GM13977 (cell line): ENCODE measurements at regions not wholly inside any gene's neighbourhood (a gene's known extent, or its start where the extent isn't known, plus 50 kb on each side); places are given as distances from the start of the nearest gene placed in this dataset.

Experiments
- DNase-seq: peaks from one replicate; pipeline ENCODE4 v3.0.0; 2012; ENCODE audit warnings: low spot score
- in situ Hi-C: fragments of 300-500 bp; cut with MboI; formaldehyde crosslinking; loops from one replicate; pipeline ENCODE4 v1.12.0; 2022; ENCODE audit warnings: low sequenced_read_pairs, low pct_unique_long_range_greater_than_20kb, mixed read lengths, inconsistent platforms; ENCODE audit not compliant: unreplicated experiment
- TF ChIP-seq, protein P1 (sequence below): IDR thresholded peaks from 2 replicates; pipeline ENCODE4 v1.5.1; 2012; ENCODE audit warnings: mild to moderate bottlenecking, control low read depth; ENCODE audit not compliant: insufficient read depth; ENCODE audit errors: extremely low read depth, missing control alignments

- TF ChIP-seq, protein P1, sequence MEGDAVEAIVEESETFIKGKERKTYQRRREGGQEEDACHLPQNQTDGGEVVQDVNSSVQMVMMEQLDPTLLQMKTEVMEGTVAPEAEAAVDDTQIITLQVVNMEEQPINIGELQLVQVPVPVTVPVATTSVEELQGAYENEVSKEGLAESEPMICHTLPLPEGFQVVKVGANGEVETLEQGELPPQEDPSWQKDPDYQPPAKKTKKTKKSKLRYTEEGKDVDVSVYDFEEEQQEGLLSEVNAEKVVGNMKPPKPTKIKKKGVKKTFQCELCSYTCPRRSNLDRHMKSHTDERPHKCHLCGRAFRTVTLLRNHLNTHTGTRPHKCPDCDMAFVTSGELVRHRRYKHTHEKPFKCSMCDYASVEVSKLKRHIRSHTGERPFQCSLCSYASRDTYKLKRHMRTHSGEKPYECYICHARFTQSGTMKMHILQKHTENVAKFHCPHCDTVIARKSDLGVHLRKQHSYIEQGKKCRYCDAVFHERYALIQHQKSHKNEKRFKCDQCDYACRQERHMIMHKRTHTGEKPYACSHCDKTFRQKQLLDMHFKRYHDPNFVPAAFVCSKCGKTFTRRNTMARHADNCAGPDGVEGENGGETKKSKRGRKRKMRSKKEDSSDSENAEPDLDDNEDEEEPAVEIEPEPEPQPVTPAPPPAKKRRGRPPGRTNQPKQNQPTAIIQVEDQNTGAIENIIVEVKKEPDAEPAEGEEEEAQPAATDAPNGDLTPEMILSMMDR = no peak
- DNase-seq = no peak
- in situ Hi-C loops = no loop called here
Measured at GRCh38 chr13:57969951-57970350, 338.4 kb downstream of the PCDH17 start.

- in situ Hi-C loops = no loop called here
- DNase-seq = no peak
- TF ChIP-seq, protein P1 = no peak
Measured at GRCh38 chr13:57970404-57970803, 338.9 kb downstream of the PCDH17 start.

- TF ChIP-seq, protein P1 = no peak
- DNase-seq = no peak
- in situ Hi-C loops = no loop called here
Measured at GRCh38 chr13:57982782-57983181, 351.2 kb downstream of the PCDH17 start.

GRCh38 chr13:57988276-57988675 lies 356.7 kb downstream of the PCDH17 start:
- in situ Hi-C loops = no loop called here
- TF ChIP-seq, protein P1 = no peak
- no peak for DNase-seq

DNA sequence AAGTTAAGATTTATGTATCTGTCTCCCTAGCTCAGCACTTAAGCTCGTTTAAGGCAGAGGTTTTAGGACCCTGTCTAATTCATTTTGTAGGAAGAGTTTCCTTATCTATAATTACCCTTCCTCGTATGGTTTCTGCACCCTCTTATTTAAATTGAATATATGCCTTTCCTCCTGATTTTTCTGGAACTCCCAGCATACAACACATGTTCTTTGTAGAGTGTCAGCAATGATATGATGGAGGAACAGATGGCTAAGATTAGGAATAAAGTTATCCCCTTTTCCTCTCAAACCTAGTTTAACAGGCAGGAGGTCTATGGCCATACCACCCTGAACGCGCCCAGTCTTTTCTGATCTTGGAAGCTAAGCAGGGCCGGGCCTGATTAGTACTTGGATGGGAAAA lies 359.5 kb downstream of the PCDH17 start:
- no peak for DNase-seq
- TF ChIP-seq, protein P1 = no peak
- in situ Hi-C loops = no loop called here

- TF ChIP-seq, protein P1 = no peak
- no peak for DNase-seq
- in situ Hi-C loops = no loop called here
Measured at GRCh38 chr13:57992416-57992815, 360.9 kb downstream of the PCDH17 start.

- no peak for DNase-seq
- in situ Hi-C loops = no loop called here
- TF ChIP-seq, protein P1 = no peak
Measured at GRCh38 chr13:57996717-57997116, 365.2 kb downstream of the PCDH17 start.
